IMR-90 (cell line): ENCODE measurements at regions not wholly inside any gene's neighbourhood (a gene's known extent, or its start where the extent isn't known, plus 50 kb on each side); places are given as distances from the start of the nearest gene placed in this dataset.

Experiments used
- CTCF ChIP-seq: conservative IDR thresholded peaks from 2 replicates; pipeline ENCODE4 v1.5.1; 2012; ENCODE audit warnings: mild to moderate bottlenecking, low read depth, low read length, improper control_type of control experiment
- ELK1 ChIP-seq: fragments of 150-350 bp; IDR thresholded peaks from 2 replicates; pipeline ENCODE4 v1.6.1; 2016; ENCODE audit warnings: low read depth, mild to moderate bottlenecking, low read length, moderate library complexity, borderline replicate concordance
- RCOR1 ChIP-seq: IDR thresholded peaks from 2 replicates; pipeline ENCODE4 v1.6.1; 2012; ENCODE audit warnings: mild to moderate bottlenecking, low read length, improper control_type of control experiment; ENCODE audit not compliant: insufficient replicate concordance

DNA sequence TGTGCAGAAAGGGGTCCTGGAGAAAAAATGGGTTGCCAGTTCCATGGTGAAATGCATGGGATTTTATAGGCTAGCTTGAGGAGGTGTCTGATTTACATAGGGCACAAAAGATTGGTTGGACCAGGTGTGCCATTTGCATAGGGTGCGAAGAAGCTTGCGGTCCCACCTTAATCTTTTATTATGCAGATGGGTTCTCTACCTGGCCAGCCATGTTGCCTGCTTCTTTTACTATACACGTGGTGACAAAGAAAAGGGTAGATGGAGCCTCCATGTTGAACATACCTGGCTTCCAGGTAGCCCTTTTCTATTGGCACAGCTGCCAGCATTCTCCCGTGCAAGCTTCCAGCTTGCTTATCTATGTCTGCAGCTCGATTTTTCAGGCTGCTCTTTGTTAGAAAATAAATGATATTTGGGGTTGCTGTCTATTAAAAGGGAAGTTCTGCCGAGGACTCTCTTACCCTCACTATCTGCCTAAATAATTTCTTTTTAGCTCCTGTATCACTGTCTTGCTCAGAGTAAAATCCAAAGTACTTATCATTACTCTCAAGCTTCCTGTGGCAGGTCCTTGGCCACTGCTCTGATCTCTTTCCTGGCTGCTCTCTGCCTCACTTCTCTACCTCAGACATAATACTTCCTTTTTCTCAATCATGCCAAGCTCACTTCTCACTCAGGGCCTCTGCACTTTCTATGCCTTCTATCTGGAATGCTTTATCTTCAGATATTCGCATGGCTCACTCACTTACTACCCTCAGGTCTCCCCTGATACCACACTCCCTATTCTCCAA is 216.0 kb upstream of the DAAM1 start:
- TF ChIP-seq CTCF (no peak), RCOR1 (no peak), ELK1 (no peak)
